NCI-H69 (cell line): ENCODE measurements at regions not wholly inside any gene's neighbourhood (a gene's known extent, or its start where the extent isn't known, plus 50 kb on each side); places are given as distances from the start of the nearest gene placed in this dataset.

Experiments used
- DNase-seq: peaks from one replicate; lab custom pipeline; 2025; lab: John Stamatoyannopoulos, UW

DNA sequence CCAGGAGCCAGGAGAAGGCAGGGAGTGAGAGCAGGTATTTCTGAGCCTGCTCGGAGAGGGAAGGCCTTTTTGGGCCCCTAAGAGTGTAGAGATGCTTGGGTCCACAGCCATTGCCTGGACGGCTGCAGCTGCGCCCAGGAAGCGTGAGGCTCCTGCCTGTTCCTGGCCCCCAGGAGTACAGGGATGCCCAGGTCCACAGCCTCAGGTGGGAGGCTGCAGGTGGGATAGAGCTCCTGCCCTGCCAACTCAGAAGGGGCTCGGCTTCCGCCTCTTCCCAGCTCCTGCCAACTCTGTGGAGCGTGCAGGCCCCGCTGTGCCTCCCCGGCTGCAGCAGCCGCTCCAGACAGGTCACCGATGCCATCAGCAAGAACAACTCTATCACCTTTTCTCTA is 351.0 kb upstream of the PCDH20 start:
- DNase-seq = no peak

DNA sequence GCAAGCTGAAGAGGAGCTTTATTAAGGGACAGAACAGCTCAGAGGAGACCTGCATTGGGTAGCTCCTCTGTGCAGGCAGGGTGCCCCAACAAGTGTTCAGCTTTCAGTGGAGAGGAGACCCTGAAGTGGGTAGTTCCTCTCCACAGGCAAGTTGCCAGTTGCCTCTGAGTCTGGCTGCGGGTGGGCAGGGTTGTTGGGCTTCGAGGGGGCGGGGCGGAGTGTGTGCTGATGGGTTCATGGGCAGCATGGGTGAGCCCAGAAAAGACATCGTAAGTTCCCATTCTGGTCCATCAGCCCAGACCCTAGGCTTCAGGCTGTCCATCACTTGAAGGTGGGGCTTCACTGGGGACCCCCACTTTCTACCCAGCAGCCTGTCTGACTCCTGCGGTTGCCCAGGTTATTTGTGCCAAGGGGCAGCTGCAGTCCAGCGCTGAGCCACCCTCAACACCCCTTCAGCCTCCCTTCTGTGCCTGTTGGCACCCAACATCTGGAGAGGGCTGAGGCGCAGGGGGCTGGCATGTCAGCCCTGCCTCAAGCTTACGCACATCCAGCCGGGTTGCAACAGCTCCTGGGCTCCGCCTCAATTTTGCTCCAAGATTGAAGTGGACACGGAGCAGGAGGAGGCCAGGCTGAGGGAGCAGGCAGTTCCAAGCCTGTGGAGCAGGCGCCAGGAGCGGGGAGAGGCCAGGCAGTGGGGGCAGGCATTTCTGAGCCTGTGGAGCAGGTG is 350.5 kb upstream of the PCDH20 start:
- no peak for DNase-seq

DNA sequence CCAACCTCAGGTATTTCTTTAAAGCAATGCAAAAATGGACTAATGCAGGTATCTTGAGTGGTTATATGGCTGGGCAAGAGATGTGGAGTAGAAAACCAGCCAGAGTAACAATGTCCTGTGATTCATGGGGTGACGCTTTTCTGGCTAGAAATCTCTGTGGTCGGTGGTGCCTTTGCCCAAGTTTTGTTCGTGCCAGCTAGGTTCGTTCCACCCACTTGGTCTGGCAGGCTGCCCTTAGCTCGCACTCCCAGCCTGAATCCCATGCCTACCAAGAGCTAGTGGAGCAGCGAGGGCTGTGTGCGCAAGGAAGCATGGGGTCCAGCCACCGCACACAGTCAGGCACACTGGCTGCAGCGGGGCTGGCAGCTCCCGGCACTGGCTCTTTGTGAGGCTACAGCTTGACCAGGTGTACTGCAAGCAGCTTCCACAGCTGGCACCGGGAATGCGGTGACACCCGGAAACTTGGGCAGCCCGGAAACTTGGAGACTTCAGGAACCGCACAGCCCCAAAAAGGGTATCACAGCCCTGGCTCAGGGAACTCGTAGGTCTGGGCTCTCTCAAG is 349.6 kb upstream of the PCDH20 start:
- no peak for DNase-seq

DNA sequence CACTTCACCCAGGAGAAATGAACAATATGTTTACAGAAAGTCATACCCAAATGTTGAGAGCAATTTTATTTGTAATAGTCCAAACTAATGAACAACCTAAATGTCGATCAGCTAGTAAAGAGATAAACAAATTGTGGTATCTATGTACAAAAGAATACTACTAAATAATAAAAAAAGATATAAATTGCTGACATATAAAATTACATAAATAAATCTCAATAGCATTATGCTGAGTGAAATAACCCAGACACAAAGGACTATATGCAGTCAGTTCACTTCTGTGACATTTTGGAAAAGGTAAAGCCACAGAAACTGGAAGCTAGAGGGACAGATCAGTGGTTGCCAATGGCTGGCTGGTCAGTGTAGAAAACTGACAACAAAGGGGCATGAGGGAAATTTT is 346.0 kb upstream of the PCDH20 start:
- no peak for DNase-seq

DNA sequence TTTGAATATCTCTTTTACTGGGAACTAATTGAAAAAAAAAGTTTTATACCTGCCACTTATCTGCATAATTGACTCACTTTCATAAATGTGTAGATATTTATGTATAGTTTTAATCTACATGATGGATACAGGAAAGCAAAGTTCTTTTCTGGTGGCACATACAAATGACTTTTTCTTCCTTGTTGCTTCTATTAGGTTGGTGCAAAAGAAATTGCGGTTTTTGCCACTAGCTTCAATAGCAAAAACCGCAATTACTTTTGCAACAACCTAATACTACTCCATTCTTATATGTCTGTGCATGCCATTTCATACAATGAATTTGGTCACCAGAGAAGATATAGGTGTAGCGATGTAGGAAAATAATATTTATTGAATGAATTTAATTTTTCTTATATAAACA is 344.5 kb upstream of the PCDH20 start:
- no peak for DNase-seq

DNA sequence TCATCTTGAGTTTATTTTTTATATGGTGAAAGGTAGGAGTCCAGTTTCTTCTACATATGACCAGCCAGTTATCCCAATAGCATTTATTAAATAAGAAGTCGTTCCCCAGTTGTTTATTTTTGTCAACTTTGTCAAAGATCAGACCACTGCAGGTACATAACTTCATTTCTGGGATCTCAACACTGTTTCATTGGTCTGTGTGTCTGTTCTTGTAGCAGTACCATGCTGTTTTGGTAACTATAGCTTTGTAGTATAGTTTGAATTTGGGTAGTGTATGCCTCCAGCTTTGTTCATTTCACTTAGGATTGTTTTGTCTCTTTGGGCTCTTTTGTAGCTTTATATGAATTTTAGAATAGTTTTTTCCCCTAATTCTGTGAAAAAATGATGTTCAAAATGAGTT is 340.4 kb upstream of the PCDH20 start:
- no peak for DNase-seq

DNA sequence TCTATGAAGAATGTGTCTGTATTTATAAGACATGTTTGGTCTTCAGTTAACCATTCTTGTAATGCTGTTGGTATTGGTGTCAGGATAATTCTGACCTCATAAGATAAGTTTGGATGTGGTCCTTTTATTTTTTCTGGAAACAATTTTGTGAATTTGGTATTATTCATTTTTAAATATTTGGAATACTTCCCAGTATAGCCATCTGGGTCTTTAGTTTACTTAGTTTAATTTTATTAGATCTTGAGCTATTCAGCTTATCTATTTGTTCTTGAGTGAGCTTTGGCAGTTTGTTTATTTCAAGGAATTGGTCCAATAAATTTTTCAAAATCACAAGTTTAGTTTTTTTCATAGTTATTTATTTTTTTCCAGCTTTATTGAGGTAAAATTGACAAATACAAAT is 335.4 kb upstream of the PCDH20 start:
- DNase-seq = no peak

DNA sequence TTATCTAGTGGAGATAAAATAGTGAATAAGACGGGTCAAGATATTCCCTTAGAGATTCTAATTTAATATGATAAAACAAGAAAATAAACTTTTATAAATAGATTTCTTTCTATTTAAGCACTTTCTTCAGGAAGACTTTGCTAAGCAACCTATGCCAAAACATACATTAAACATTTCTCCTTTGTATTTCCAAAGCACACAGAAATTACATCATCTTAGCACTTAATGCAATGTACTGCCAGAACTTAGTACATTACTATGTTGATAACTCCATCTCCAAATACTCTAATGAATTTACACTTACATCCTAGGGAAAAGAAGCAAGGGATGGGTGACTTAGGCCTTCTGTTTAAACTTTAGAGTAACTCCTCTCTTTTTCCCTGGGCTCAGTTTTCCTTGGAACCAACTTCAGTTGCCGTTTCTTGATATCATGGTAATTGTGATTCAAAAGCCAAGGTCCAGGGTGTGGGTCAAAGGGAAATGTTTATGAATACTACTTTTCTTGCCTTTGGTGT is 322.6 kb upstream of the PCDH20 start:
- no peak for DNase-seq

DNA sequence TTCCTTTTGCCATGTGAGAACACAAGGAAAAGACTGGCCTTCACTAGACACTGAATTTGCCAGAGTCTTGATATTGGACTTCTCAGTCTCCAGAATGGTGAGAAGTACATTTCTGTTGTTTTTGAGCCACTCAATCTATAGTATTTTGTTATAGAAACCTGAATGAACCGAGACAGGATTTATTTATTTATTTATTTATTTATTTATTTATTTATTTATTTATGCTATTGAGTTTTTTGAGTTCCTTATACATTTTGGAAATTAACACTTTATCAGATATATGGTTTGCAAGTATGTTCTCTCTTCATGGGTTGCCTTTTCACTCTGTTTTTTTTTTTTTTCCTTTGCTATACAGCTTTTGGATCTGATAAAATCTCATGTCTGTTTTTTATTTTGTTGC is 319.0 kb upstream of the PCDH20 start:
- no peak for DNase-seq

DNA sequence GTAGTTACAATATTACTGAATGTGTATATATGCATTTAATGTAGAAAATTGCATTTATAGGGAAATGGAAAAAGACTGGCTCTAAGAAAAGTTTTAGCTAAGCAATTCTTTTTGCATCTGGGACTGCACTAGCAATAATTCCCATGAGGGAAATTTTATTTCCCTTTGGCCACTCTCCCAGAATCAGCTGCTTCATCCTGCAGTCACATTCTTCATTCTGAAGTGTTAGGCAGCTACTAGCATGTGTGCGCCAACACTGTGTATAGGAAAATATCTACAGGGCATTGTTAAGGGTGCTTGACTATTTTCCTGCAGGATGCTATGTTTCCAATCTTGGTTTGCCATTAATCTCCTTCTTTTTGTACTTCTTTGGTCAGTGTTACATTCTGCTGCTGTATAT is 312.8 kb upstream of the PCDH20 start:
- DNase-seq = peak; percentile 15

DNA sequence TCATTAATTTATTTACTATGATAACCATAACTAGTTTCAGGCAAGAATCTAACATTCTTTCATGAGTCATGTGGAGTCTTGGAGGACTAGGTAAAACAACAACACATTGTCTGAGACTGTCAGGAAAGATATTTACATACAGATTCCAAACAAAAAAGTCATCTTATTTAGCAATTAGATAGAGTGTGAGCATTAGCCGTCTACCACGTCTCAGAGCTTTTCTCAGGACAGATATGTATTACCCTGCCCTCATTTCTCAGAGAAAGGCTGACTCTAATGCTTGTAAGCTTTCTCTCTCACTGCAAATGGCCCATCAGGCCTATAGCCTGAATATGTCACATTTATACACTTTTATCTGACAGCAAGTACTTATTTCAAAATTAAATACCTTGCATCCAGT is 312.1 kb upstream of the PCDH20 start:
- no peak for DNase-seq

DNA sequence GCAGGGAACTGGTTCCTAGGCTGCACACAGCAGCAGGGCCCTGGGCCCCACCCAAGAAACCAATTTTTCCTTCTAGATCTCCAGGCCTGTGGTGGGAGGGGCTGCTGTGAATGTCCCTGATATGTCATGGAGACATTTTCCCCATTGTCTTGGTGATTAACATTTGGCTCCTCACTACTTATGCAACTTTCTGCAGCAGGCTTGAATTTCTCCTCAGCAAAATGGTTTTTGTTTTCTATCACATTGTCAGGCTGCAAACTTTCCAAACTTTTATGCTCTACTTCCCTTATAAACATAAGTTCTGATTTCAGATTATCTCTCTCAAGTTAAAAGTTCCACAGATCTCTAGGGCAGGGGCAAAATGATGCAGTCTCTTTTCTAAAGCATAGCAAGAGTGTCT is 310.2 kb upstream of the PCDH20 start:
- no peak for DNase-seq

DNA sequence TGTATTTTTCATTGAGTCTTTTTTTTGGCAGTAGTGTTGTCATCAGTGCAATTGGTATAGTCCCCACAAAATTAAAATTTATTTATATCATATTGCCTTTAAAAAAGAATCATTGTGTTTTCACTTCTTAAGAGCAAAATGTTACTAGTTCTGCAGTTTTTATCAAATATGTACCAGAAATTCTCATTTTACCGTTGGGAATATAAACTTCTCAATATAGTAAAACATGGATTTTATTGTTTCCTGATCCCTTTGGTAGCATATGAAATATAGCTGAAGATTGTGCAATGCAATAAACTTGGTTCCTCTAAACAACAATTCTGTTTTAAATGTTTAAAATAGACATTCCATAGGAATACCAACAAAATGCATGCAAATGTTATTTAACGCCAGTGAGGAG is 306.5 kb upstream of the PCDH20 start:
- DNase-seq = no peak

DNA sequence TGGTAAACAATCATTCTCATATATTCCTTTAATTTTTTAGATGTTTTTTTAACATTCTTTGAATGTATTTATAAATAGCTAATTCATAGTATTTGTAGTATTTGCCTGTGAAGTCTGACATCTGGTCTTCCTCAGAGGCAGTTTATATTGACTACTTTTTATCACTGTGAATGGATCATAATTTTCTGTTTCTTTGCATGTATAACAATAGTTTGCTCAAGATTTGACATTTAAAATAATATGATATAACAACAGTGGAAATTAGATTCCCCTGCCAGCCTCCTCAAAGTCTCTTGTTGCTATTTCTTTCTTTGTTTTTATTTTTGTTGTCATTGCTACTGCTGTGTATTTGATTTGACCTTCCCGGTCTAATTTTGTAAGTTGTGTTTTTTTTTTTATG is 297.0 kb upstream of the PCDH20 start:
- no peak for DNase-seq

DNA sequence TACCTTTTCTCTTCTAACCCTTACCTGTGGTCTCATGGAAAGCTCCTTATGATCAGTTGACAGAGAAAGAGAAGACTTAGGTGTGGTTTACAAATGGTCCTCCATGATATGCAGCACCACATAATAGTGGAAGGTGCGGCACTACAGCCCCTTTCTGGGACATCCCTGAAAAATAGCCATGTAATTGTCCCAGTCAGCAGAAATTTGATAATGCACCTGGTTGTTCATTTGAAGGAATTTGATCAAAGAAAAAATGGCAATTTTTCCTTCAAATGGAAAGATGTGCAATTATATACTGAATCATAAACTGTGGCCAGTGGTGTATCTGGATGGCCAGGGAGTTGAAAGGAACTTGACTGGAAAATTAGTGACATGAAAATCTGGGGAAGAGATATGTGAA is 293.6 kb upstream of the PCDH20 start:
- DNase-seq = no peak

DNA sequence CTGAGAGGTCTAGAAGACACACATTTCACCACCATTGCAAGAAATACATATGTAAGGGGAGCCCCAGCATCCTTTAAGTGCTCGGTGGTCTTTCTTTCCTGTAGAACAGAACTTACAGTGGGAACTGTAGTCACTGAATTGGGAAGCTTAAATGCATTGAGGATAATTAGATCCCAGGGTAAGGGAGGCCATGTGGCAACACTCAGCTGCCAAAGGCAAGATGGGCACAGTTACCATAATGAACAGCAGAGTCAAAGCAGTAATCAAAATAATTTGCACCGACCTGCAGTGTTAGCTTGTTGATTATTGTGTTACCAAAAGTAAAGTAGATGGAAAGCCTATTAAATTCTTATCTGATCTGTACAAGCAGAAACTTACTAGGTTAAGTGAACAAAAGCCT is 291.2 kb upstream of the PCDH20 start:
- DNase-seq = no peak

DNA sequence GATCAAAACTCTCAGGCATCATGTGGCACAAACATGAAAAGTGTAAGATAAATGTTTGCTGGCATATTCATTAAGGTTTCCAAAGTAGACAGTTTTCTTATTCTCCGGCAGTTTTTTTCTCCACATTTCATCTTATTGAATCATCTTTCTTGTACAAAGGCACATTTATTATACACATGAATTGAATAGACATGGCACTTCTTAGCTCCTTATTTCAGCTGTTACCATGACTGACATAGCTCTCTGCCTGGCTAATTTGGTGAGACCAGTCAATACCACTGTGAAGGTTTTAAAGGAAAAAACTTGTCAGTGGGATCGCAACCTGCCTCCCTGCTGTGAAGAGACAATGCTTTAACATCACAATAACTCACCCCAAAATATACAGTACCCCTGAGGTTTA is 285.0 kb upstream of the PCDH20 start:
- no peak for DNase-seq

DNA sequence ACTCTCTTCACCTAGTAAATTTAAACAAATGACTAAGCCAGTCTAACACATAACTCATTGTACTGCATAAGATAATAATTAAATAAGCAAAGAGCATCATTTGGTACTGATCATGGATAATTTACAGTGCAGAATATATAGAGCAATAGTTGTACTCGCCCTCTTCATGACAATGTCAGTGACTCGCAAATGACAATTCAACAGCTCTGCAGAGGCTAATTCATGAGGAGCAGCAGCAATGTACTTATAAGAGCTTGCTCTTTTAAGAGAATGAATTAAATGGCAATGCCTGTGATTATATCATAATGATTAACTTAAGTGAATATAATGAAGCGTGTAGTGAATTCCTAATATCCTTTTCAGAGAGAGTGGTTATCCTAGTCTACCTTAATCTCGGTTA is 284.5 kb upstream of the PCDH20 start:
- DNase-seq = no peak

DNA sequence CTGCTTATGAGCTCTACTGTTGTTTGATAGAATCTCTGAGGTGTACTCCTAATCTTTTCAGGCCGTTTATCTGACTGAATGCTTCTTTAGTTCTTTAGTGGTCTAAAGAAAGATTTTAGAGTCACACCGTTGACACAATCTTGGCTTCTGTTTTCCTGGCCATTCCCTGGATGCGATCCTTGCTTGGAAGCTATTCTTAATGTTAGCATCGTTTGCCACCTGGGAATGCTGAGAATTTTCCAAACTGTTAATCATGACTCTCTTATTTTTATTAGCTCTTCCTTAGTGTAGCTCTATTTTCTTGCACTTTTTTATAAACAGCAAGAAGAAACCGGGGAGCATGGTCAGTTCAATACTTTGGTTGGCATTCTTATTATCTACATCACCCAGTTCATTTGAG is 281.0 kb upstream of the PCDH20 start:
- no peak for DNase-seq

DNA sequence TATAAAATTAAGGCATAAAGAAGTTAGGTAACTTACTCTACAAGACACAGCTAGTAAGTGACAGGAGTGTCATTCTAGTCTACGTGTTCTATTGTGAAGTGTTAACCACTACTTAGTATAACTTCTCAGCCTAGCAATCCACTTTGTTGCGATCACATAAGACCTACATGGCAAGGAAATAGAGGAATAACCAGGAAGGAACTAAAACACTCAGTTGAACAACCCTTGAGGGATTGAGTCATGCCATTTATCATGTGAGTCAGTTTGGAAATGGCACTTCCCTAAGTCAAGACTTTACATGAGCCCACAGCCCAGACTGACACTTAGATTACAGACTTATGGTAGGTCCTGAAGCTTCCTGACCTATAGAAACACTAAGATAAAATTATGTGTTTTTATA is 279.5 kb upstream of the PCDH20 start:
- no peak for DNase-seq

DNA sequence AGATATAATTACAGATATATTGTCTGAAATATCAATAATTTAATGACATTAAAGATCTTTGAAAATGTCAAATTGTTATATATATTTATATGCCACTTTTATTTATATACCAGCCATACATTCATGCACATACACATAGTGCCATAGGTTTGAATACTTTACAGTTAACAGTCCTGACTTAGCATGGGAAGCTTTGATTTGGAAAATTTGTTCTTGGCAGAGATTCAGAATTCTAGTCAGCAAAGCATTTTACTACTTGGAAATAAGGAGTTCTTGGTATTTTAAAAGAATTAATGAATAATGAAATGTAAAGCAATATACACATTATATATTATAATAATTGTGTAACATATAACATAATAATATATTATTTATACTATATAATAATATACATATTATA is 277.0 kb upstream of the PCDH20 start:
- no peak for DNase-seq

DNA sequence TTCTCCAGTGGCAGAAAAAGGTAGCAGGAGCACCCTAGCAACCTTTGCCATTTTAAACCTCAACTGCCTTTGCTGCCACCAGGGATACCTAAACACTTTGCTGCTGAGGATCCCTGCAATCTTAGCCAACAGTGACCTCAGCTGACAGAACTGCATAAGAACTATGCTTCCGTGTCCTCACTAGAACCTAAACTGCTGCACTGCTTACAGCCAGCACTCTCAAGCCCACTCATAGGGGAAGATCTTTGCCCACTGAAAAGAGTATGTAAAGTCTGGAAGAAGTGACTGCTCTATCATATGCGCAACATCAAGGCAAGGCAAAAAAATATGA is 270.0 kb upstream of the PCDH20 start:
- DNase-seq = peak; percentile 23

DNA sequence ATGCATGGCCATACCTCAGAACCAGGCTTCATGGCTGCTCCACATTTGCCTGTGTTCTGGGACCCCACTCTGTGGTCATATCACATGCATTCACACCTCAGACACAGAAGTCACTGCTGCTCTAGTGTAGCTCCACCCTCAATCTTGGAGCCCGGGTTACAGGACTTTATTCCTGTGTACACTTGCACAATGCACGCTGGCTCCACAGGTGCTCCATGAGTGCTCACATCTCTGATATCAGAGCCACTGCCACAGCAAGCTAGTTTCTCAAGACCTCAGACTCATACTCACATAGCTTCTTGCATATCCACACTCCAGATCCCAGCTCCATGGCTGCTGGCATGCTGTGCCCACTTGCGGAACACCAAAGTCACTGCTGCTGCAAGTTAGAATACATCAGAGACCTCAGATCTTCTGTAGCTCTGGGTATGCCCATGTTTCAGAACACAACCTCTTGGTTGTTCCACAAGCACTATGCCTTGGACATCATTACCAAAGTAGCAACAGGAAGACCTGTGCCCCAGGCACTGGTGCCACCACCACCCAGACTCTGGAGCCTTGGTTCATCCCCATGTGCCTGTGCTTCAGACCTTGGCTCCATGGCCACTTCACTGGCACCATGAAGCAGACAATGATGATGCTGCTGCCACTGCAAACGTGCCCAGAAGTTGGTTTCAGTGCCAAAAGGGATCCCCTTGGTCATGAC is 269.5 kb upstream of the PCDH20 start:
- DNase-seq = no peak

DNA sequence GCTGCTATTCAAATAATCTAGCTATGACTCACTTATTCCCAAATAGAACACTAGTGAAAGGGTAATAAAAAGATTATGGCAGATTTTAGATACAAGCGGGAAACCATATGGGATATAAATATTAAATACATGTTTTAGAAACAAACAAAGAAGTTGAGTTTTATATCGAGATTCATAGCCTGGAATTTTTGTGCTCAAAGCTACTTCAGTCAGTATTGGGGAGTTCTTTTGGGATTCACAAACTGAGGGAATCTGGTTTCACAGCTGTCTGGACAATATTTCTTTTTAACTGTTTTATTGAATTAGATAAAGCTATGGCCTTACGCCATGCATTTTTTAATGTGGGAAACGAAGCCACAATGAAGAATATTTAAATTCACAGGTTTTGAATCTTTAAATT is 257.1 kb upstream of the PCDH20 start:
- no peak for DNase-seq
